ENCODE measurements at regions not wholly inside any gene's neighbourhood (a gene's known extent, or its start where the extent isn't known, plus 50 kb on each side); places are given as distances from the start of the nearest gene placed in this dataset.

GRCh38 chr11:92804388-92804966, 165.0 kb upstream of the MTNR1B start:
- Histone ChIP-seq H2AFZ (no peak overlapping the region), H3K9ac (no peak overlapping the region), H3K36me3 (ENCODE audit: low read depth) (no peaks in the 10 kb centered on the region), H3K4me1 (ENCODE audit: insufficient read depth) (no peaks in the 10 kb centered on the region), H3K79me2 (ENCODE audit: insufficient read depth) (no peaks in the 10 kb centered on the region), H3K27ac (no peak overlapping the region), H3K9me2 (ENCODE audit: insufficient read depth) (no peaks in the 10 kb centered on the region), H3K9me3 (ENCODE audit: low read depth) (no peaks in the 10 kb centered on the region), H3K27me3 (replicated peaks; ENCODE audit: insufficient read depth) (no peaks in the 10 kb centered on the region), H3K4me3 (no peak overlapping the region), H3K4me2 (ENCODE audit: unreplicated experiment) (no peak overlapping the region), H3F3A (ENCODE audit: insufficient read depth) (no peaks in the 10 kb centered on the region), H4K20me1 (ENCODE audit: insufficient read depth) (no peaks in the 10 kb centered on the region)
- in situ Hi-C loops (cut with MboI): no loop called here
- WGBS, 2 experiments (ENCODE audit: low coverage in 1 of 2, low lambda C conversion rate in 2 of 2, missing lambda C conversion rate in 2 of 2): 41 to 44% methylated on average over 7 of the region's 7 CpGs
- no peak for TF ChIP-seq EZH2 (IDR thresholded peaks at IDR 0.05; ENCODE audit: insufficient read depth, poor library complexity, severe bottlenecking)
- no peak for TF ChIP-seq EZH2phosphoT487 (IDR thresholded peaks at IDR 0.05; ENCODE audit: insufficient read depth, low read depth)
- DNase-seq: no peak

GRCh38 chr11:92808022-92808421, 161.4 kb upstream of the MTNR1B start:
- Histone ChIP-seq H3K36me3 (ENCODE audit: low read depth) (no peaks in the 10 kb centered on the region), H3K9ac (no peak overlapping the region), H3K4me2 (ENCODE audit: unreplicated experiment) (no peak overlapping the region), H3K79me2 (ENCODE audit: insufficient read depth) (no peaks in the 10 kb centered on the region), H2AFZ (no peak overlapping the region), H3K27ac (no peak overlapping the region), H3K4me1 (ENCODE audit: insufficient read depth) (no peaks in the 10 kb centered on the region), H3K4me3 (no peak overlapping the region), H3K9me3 (ENCODE audit: low read depth) (no peaks in the 10 kb centered on the region), H3F3A (ENCODE audit: insufficient read depth) (no peaks in the 10 kb centered on the region), H3K27me3 (replicated peaks; ENCODE audit: insufficient read depth) (no peaks in the 10 kb centered on the region), H3K9me2 (ENCODE audit: insufficient read depth) (no peaks in the 10 kb centered on the region), H4K20me1 (ENCODE audit: insufficient read depth) (no peaks in the 10 kb centered on the region)
- no peak for DNase-seq
- TF ChIP-seq EZH2 (IDR thresholded peaks at IDR 0.05; ENCODE audit: insufficient read depth, poor library complexity, severe bottlenecking) (no peak), EZH2phosphoT487 (IDR thresholded peaks at IDR 0.05; ENCODE audit: insufficient read depth, low read depth) (no peak)
- in situ Hi-C loops (cut with MboI): no loop called here

- no peak for DNase-seq
- no peaks in the 10 kb centered on the region for H3K79me2 ChIP-seq (ENCODE audit: insufficient read depth)
- H2AFZ ChIP-seq: no peak overlapping the region
- H3K4me2 ChIP-seq (ENCODE audit: unreplicated experiment): no peak overlapping the region
- no peaks in the 10 kb centered on the region for H3K9me2 ChIP-seq (ENCODE audit: insufficient read depth)
- TF ChIP-seq EZH2 (IDR thresholded peaks at IDR 0.05; ENCODE audit: insufficient read depth, poor library complexity, severe bottlenecking): no peak
- no peak for TF ChIP-seq EZH2phosphoT487 (IDR thresholded peaks at IDR 0.05; ENCODE audit: insufficient read depth, low read depth)
- H3K27ac ChIP-seq: no peak overlapping the region
- no peak overlapping the region for H3K9ac ChIP-seq
- no peaks in the 10 kb centered on the region for H3K4me1 ChIP-seq (ENCODE audit: insufficient read depth)
- H4K20me1 ChIP-seq (ENCODE audit: insufficient read depth): no peaks in the 10 kb centered on the region
- H3K4me3 ChIP-seq: no peak overlapping the region
- H3K27me3 ChIP-seq (replicated peaks; ENCODE audit: insufficient read depth): no peaks in the 10 kb centered on the region
- H3F3A ChIP-seq (ENCODE audit: insufficient read depth): no peaks in the 10 kb centered on the region
- no peaks in the 10 kb centered on the region for H3K9me3 ChIP-seq (ENCODE audit: low read depth)
- H3K36me3 ChIP-seq (ENCODE audit: low read depth): no peaks in the 10 kb centered on the region
- WGBS, 2 experiments (ENCODE audit: low coverage in 1 of 2, low lambda C conversion rate in 2 of 2, missing lambda C conversion rate in 2 of 2): 23 to 25% methylated on average over 6 of the region's 6 CpGs
- in situ Hi-C loops (cut with MboI): no loop called here
Measured at GRCh38 chr11:92810423-92811064, 158.9 kb upstream of the MTNR1B start.

- no peaks in the 10 kb centered on the region for H3K36me3 ChIP-seq (ENCODE audit: low read depth)
- peak; percentile 27 for DNase-seq
Measured at GRCh38 chr11:92811341-92811740, 158.1 kb upstream of the MTNR1B start.

More at GRCh38 chr11:92811341-92811740, 158.1 kb upstream of the MTNR1B start:
- Histone ChIP-seq H4K20me1 (ENCODE audit: insufficient read depth) (no peaks in the 10 kb centered on the region), H2AFZ (no peak overlapping the region), H3K9me3 (ENCODE audit: low read depth) (no peaks in the 10 kb centered on the region), H3K9me2 (ENCODE audit: insufficient read depth) (no peaks in the 10 kb centered on the region), H3K4me1 (ENCODE audit: insufficient read depth) (no peaks in the 10 kb centered on the region), H3K27me3 (replicated peaks; ENCODE audit: insufficient read depth) (no peaks in the 10 kb centered on the region), H3K9ac (no peak overlapping the region), H3K27ac (no peak overlapping the region), H3K4me3 (no peak overlapping the region), H3K79me2 (ENCODE audit: insufficient read depth) (no peaks in the 10 kb centered on the region), H3K4me2 (ENCODE audit: unreplicated experiment) (no peak overlapping the region), H3F3A (ENCODE audit: insufficient read depth) (no peaks in the 10 kb centered on the region)
- in situ Hi-C loops (cut with MboI): no loop called here
- 0 to 5% methylated on average over 2 of the region's 2 CpGs for WGBS, 2 experiments (ENCODE audit: low coverage in 1 of 2, low lambda C conversion rate in 2 of 2, missing lambda C conversion rate in 2 of 2)
- TF ChIP-seq EZH2 (IDR thresholded peaks at IDR 0.05; ENCODE audit: insufficient read depth, poor library complexity, severe bottlenecking): no peak
- TF ChIP-seq EZH2phosphoT487 (IDR thresholded peaks at IDR 0.05; ENCODE audit: insufficient read depth, low read depth): no peak

Measured in GM23248 (cell line).